Hypothalamus (tissue), 51 donors: ENCODE measurements at regions not wholly inside any gene's neighbourhood (a gene's known extent, or its start where the extent isn't known, plus 50 kb on each side); places are given as distances from the start of the nearest gene placed in this dataset.
A peak's percentile ranks its signal among the peaks of the same experiment; 100 is the strongest.
"Not testable (repeated sequence)": the region's sequence is repeated elsewhere in the genome, so short reads cannot be mapped to it uniquely, and the experiment has no call there.

Experiments
- DNase-seq, 51 donors: peaks; one replicate each; lab custom pipeline; 2025; lab: John Stamatoyannopoulos, UW

DNA sequence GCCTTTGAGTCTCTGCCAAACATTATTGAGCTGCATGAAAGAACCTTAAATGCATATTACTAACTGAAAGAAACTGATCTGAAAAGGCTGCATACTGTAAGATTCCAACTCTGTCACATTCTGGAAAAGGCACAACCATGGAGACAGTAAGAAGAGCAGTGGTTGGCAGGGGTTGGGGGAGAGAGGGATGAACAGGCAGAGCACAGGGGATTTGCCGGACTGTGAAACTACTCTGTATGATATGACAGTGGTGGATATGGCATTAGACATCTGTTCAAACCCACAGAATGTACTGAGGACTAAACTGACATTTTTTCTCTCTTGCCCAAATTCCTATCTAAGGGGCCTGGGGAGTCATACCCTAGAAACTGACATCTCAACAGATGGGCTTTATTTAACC lies 138.4 kb downstream of the KCNJ12 start:
- not testable (repeated sequence) for DNase-seq

DNA sequence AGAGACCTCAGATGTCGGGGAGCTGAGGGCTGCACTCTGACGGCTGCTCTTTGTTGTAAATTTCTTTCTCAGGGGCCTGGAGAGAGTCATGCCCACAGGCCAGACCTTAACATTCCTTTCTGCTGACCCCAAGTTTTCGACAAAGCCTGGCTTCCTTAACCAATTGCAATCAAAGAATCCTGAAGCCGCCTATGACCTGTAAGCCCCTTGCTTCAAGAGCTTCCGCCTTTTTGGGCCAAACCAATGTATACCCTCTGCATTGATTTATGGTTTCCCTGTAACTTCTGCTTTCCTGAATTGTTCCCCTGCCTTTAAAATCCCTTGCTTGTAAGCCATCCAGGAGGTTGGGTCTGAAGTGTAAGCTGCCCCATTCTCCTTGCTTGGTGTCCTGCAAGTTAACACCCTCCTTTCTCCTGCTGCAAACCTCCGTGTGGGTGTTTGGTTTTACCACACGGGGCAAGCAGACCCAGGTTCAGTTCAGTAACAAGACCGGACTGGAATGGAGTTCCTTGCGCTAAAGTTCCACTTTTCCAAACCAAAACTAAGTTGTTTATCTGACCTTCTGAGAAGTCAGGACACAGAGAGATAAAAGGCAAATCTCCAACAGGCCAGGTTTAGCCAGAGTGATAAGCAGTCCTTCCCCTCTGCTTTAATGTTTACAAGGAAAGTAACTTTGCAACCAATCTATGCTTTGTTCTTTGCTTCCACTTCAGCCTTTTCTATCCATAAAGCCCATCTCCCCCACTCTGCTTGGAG lies 141.6 kb downstream of the KCNJ12 start:
- no peak for DNase-seq

DNA sequence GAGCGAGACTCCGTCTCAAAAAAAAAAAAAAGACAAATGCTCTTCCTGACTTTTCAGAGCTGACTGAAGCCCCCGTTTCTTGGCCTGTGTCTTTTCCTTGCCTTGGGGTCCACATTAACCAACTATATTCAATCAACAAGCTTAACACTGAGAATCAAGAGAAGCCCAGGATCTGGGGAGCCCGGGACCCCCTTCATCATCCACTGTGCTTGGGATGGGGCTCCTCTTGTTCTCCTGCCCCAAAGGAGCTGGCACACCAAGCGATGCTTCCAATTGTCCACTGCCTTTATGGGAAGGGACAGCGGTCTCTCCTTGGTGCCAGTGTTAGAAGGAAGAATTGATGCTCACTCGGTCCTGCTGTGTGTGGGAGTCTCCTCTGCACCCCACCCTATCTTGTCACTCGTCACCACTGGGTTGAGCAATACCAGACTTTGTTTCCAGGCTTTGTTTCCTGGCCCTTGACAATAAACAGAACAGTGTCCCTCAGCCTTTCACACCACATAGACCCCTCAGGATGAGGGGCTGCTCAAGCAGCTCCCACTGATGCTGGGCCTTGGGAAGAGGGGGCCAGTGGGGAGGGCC lies 146.7 kb downstream of the KCNJ12 start:
- DNase-seq, result no peak

DNA sequence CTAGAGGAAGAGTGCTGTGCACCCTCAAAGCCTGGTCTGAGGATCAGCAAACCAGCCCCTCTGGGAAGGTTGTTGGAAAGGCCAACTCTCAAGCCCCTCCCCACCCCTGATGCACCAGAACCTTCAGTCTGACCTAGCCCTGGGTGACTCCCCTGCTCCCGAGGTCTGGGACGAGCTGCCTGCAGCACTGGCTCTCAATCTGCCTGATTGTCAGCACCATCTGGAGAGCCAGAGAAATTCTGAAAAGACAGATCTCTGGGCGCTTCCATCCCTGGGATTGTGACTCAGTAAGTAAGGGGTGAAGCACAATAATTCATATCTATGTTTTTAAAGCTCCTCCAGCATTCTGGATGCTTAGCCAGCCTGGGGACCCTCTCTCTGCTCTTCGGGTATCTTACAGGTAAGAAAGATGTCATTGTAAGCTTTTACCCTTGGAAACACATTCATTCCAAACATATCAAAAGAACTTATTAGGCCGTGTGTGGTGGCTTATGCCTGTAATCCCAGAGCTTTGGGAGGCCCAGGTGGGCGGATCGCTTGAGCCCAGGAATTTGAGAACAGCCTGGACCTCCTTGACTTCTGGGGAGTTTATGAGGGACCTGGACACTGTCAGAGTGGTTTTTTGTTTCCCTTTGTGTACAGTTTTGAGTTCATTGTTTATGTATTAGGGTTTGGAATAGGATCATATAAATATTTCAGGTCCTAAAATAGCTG lies 147.5 kb downstream of the KCNJ12 start:
- peak in 1 of 51 donors; percentile 10 for DNase-seq

DNA sequence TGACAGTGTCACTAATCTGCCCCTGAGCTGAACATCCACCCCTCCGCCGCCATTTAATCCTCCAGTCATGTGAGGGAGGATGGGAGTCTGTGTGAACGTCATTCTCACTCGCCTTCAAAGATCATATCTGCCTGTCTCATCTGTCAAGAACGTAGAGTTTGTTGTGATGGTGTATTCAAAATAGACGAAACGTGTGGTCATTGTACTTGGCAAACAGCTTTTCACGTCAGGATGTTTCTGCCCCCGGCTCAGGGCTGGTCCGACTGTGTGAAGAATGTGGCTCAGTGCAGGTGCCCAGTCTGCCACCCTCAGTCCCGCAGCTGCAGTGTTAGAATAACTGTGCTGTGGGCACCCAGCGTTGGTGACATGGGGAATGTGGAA lies 148.0 kb downstream of the KCNJ12 start:
- no peak for DNase-seq

DNA sequence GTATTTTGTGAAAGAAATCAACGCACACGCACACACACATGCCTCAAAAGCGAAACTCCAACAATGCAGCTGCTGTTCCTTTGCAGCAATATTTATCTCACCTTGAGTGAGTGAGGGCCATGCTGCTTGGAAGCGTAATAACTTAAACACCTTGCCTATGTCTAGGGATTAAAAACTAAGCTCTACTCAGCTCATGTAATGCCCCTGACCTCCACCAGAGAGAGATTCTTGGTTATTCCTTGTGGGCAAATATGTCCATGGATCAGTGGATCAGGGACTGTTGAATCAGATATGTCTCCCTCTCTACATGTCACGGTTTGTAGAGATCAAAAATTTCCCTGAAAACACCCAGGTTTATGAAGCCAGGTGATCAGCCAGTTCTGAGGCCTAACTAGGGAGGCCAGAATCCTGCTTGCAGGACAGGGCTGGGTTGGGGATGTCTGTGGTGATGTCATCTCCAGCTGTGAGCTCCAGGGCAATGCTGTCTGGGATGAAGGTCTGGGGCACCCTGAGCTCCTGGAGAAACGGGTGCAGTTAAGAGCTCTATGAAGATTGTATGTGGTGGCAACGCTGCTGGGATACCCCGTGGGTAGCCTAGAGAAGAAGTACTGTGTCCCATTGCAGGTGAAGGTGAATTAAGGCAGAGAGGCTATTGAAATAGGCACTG lies 149.4 kb downstream of the KCNJ12 start:
- DNase-seq, result no peak

DNA sequence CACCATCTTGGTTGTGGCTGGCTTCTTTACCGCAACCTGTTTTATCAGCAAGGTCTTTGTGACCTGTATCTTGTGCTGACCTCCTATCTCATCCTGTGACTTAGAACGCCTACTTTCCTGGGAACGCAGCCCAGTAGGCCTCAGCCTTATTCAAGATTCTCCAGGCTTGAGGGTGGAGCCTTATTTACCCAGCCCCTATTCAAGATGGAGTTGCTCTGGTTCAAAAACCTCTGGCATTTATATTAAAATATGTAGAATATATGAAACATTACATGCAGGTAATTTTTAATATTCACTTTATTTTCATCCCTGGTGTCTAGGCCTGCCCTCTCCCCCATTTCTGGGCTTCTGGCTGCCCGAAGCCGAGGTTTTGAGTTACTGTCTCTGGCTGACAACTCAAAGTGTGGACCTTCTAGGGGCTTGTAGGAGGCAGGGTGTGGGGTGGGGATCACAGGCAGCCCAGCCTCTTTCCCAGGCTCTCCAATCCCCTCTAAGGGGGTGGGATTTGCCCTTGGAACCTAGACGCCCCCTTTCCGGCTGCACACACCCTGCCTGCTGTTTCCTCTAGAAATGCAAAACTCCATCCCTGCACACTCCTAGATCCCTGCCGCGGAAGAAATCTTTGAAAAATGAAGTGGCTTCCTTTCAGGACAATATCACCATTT lies 152.0 kb downstream of the KCNJ12 start:
- no peak for DNase-seq

DNA sequence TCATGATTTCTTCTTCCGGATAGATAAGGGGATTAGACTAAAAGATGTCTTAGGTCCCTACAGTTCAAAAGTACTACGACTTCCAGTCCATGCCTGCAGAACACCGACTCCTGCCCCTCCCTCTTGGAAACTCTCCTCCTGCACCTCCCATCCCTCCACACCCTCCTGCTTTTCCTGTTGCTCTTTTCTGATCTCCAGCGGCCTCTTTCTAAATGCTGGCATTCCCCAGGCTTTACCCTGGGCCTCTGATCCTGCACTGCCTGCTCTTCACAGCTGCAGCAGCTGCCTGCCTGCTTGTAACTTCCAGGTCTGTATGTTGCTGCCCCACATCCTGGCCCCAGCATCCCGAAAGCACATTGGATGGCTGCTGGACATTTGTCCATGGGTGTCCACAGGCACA lies 154.2 kb downstream of the KCNJ12 start:
- no peak for DNase-seq

DNA sequence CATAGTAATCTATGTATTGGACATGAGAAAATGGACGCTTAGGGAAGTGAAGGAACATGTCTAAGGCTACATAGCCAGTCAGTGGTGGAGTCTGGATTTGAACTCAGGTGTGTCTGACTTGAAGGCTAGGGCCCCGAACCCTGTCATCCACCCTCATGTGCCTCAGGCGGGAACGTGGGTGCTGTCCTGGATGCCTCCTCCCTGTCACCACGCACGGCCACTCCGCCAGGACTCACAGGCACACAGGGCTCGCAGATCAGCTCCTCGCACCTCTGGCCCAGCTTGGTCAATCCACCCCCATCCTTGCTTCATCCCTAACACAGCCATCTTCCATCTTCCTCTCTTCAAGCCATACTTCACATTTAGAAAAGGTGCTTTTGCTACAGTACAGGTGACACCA lies 154.7 kb downstream of the KCNJ12 start:
- no peak for DNase-seq

DNA sequence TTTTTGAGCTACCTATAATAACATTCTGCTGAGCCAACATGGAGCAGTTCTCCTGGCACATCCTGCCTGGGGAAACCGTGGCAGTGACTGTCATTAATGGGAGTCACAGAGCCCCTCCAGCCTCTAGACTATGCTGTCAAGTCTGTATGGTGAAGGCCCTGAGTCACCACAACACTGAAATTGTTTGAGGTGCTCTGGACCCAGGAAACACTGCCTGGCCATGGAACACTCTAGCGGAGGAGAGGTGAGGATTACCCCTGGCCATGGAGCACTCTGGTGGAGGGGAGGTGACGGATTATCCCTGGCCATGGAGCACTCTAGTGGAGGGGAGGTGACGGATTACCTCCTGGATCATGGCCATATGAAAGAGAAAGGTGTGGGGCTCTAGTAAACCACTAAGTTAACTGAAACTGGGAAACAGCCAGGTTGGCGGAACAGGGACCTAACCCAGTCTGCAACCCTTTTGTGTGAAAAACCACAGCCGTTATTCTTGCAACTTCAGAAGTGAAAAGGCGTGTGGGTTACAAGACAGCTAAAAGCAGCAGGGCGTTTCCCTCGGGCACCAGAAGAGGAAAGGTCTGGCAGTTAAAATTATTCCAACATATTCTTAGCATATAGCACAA lies 156.7 kb downstream of the KCNJ12 start:
- DNase-seq, result no peak

DNA sequence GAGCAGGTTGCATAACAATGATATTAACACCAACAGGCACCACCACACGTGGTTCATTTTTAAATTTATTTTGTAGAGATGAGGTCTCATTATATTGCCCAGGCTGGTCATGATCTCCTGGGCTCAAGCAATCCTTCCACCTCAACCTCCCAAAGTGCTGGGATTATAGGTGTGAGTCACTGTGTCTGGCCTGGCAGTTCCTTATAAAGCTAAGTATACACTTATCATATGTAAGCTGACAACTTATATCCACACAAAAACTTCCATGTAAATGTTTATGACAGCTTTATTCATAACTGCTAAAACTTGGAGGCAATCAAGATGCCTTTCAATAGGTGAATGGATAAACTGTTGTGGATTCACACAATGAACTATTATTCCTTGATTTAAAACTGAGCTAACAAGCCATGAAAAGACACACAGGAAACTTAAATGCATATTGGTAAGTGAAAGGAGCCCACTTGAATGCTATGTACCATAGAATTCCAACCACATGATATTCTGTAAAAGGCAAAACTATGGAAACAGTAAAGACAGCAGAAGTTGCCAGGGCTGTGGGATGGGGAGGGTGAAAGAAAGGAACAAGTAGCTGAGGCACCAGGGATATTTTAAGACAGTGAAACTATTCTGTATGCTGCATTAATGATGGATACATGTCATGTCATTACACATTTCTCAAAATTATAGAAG lies 156.5 kb upstream of the KCNJ18 start:
- no peak for DNase-seq

DNA sequence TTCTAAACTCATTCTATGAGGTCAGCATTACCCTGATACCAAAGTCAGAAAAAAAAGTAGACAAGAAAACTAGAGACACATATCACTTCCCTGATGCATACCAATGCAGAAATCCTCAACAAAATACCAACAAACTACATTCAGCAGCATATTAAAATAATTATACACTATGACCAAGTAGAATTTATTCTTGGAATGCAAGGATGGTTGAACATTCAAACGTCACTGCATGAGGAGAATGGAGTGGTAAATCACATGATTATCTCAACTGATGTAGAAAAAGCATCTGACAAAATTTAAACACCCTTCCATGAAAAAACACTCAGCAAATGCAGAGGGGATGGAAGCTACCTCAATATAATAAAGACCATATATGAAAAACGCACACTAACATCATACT lies 155.0 kb upstream of the KCNJ18 start:
- DNase-seq, result no peak

DNA sequence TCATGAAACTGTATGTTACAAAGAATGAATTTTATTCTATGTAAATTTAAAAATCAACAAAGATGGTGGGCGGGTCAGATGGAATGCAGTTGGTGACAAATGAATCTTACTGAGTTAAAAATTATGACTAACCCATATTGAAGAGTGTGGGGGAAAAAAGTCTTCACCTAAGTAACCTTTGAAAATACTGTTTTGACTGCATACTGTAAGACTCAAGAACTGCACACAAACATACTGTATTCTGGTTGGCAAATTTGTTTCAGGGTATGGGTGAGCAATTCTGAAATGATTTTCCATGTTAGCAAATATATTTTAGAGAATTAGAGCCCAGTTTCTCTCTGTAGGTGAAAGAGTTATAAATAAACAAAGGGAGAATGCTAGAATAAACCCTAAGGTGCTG lies 153.7 kb upstream of the KCNJ18 start:
- DNase-seq, result no peak

DNA sequence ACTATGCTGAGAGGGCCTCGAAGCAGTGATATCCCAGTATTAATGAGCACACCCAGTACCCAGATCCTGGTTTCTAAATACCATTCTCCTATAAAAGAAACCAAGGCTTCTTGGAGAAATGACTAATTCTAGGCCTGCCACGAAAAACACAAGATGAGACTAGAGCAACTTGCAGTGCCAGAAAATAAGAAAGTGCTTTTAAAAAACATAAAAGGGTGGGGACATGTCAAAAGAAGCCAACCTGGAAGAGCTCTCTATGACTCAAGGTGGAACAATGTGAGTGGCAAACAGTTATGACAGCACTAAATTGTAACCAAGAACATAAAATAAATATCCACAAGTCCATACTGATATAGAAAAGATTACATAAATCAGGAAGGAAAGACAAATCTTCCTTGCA lies 153.2 kb upstream of the KCNJ18 start:
- no peak for DNase-seq

DNA sequence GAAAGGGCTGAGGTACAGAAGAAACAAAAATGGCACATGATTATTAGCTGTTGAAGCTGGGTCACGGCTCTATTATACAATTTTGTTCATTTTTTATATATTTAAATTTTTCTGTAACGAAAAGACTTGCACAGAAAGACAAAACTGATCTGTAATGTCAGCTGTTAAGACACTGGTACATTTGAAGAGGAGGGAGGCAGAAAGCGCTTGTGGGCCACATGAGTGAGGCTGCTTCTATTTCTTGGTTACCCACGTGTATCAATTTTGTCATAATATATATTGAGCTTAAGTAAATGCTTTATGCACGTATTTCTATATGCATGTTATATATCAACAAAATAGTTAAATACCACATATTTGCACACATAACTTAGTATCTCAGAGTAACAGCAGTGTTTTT lies 151.8 kb upstream of the KCNJ18 start:
- DNase-seq, result no peak

DNA sequence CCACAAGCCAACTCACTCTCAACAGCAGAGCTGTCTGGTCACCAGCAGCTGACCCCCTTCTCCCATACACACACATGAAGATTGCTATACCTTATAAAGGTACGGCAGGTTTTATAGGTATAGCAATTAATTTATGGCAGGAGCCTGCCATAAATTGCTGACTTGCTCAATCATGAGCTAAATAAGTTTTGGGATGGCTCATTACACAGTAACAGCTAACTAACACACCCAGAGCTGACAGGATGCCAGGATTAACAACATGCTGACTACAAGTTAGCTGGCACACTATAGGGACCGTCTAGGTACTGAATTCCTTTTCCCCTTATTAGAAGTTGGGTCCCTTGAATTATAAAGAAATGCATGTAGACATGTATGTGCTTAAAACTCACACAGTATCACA lies 150.3 kb upstream of the KCNJ18 start:
- peak in 1 of 51 donors; percentile 17 for DNase-seq

DNA sequence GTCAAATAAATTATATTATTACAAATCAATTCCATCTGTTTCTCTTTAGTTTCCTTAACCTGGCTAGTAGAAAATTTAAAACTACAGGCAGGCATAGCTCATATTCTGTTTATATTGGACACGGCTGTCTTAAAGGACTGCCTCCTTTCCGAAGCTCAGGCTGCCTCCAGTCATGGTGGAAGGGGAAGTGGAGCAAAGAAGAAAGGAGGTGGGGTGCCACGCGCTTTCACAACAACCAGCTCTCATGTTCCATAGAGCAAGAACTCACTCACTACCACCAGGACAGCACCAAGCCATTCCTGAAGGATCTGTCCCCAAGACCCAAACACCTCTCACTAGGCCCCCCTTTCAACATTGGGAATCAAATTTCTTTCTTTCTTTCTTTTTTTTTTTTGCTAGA lies 149.3 kb upstream of the KCNJ18 start:
- DNase-seq, result no peak

DNA sequence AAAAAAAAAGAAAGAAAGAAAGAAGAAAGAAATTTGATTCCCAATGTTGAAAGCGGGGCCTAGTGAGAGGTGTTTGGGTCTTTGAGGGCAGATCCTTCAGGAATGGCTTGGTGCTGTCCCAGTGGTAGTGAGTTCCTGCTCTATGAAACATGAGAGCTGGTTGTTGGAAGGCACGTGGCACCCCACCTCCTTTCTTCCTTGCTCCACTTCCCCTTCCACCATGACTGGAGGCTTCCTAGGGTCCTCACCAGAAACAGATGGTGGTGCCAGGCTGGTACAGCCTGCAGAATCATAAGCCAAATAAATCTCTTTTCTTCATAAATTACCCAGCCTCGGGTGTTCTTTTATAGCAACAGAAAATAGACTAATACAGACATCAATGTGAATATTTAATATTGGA lies 147.3 kb upstream of the KCNJ18 start:
- no peak for DNase-seq

DNA sequence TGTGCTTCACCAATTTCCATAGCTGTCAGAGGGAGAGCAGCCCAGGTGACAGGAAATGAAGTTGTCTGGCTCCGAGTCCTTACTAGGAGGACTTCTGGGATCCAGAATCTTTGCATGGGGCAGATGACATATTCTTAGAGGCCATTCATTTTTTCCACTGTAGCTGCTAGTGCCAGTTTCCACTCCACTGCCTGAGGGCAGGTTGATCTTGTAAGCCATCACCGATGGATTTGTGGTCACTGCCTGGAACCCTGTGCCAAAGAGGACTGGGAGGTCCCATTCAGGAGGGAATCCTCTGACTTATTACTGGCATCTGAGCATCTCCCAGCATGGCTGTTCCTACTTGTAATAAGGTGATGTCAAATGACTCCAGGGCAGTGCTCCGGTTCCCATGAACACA lies 144.1 kb upstream of the KCNJ18 start:
- DNase-seq, result no peak

DNA sequence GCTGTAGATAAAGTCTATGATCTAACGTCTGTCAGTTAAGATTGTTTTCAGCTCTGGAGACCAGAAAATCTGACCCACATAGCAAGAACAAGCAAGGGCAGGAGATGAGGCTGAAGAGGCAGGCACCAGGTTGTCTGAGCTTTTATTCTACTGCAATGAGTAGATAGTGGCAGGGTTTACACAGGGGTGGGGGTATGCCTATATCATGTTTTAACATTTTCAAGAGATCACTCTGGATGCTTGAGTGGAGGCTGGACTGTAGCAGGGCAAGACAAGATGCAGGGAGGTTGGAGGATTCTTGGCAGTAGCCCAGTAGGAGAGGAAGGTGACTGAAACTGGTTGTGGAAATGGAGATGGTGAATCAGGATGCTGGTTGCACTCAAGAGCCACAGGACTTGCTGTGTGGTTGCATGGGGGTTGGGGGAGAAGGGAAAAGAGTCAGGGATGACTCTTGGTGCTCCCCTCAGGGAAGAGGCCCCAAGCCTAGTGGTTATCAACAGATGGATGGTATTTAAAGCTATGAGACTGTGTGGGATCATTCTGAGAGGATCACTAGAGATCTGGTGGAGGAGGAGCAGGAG lies 143.1 kb upstream of the KCNJ18 start:
- no peak for DNase-seq
